SK-N-SH treated with all-trans-retinoic acid at 6 μM for 48 hours (cell line): ENCODE measurements at regions not wholly inside any gene's neighbourhood (a gene's known extent, or its start where the extent isn't known, plus 50 kb on each side); places are given as distances from the start of the nearest gene placed in this dataset.

Source experiments
- TF ChIP-seq, protein P1 (sequence below): fragments of 250-450 bp; sonication (Bioruptor Pico); IDR thresholded peaks from 2 replicates; pipeline ENCODE4 v1.8.0; 2021; ENCODE audit warnings: low read depth, mild to moderate bottlenecking, moderate library complexity, borderline replicate concordance
- TF ChIP-seq, protein P2 (sequence below): fragments of 250-450 bp; sonication (Bioruptor Pico); IDR thresholded peaks from 2 replicates; pipeline ENCODE4 v1.5.1; 2020; ENCODE audit warnings: low read depth, mild to moderate bottlenecking, moderate library complexity
- TF ChIP-seq, protein P3 (sequence below): fragments of 250-450 bp; sonication (Bioruptor Pico); IDR thresholded peaks from 2 replicates; pipeline ENCODE4 v1.5.0; 2020; ENCODE audit warnings: mild to moderate bottlenecking, moderate library complexity
- TF ChIP-seq, protein P4 (sequence below): fragments of 250-450 bp; sonication (Bioruptor Pico); IDR thresholded peaks from 2 replicates; pipeline ENCODE4 v1.8.0; 2020; ENCODE audit warnings: mild to moderate bottlenecking, moderate library complexity, borderline replicate concordance

DNA sequence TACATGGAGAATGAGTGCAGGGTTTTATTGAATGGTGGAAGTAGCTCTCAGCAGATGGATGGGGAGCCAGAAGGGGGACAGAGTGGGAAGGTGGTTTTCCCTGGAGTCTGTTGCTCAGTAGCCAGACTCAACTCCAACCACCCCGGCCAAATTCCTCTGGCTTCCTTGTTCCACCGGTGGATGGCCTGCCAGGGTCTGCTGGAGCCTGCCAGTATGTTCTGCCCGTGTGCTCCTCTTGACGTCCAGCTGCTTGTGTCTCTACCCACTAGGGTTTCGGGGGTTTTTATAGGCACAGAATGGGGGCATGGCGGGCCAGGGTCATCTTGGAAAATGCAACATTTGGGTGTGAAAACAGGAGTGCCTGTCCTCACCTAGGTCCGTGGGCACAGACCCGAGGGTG, 51.4 kb upstream of the KLF9 start:
- TF ChIP-seq, protein P1, sequence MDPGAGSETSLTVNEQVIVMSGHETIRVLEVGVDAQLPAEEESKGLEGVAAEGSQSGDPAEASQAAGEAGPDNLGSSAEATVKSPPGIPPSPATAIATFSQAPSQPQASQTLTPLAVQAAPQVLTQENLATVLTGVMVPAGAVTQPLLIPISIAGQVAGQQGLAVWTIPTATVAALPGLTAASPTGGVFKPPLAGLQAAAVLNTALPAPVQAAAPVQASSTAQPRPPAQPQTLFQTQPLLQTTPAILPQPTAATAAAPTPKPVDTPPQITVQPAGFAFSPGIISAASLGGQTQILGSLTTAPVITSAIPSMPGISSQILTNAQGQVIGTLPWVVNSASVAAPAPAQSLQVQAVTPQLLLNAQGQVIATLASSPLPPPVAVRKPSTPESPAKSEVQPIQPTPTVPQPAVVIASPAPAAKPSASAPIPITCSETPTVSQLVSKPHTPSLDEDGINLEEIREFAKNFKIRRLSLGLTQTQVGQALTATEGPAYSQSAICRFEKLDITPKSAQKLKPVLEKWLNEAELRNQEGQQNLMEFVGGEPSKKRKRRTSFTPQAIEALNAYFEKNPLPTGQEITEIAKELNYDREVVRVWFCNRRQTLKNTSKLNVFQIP (CRISPR knock-in tag): no peak
- TF ChIP-seq, protein P2, sequence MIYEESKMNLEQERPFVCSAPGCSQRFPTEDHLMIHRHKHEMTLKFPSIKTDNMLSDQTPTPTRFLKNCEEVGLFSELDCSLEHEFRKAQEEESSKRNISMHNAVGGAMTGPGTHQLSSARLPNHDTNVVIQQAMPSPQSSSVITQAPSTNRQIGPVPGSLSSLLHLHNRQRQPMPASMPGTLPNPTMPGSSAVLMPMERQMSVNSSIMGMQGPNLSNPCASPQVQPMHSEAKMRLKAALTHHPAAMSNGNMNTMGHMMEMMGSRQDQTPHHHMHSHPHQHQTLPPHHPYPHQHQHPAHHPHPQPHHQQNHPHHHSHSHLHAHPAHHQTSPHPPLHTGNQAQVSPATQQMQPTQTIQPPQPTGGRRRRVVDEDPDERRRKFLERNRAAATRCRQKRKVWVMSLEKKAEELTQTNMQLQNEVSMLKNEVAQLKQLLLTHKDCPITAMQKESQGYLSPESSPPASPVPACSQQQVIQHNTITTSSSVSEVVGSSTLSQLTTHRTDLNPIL: no peak
- TF ChIP-seq, protein P3, sequence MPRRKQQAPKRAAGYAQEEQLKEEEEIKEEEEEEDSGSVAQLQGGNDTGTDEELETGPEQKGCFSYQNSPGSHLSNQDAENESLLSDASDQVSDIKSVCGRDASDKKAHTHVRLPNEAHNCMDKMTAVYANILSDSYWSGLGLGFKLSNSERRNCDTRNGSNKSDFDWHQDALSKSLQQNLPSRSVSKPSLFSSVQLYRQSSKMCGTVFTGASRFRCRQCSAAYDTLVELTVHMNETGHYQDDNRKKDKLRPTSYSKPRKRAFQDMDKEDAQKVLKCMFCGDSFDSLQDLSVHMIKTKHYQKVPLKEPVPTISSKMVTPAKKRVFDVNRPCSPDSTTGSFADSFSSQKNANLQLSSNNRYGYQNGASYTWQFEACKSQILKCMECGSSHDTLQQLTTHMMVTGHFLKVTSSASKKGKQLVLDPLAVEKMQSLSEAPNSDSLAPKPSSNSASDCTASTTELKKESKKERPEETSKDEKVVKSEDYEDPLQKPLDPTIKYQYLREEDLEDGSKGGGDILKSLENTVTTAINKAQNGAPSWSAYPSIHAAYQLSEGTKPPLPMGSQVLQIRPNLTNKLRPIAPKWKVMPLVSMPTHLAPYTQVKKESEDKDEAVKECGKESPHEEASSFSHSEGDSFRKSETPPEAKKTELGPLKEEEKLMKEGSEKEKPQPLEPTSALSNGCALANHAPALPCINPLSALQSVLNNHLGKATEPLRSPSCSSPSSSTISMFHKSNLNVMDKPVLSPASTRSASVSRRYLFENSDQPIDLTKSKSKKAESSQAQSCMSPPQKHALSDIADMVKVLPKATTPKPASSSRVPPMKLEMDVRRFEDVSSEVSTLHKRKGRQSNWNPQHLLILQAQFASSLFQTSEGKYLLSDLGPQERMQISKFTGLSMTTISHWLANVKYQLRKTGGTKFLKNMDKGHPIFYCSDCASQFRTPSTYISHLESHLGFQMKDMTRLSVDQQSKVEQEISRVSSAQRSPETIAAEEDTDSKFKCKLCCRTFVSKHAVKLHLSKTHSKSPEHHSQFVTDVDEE (CRISPR knock-in tag): no peak
- TF ChIP-seq, protein P4, sequence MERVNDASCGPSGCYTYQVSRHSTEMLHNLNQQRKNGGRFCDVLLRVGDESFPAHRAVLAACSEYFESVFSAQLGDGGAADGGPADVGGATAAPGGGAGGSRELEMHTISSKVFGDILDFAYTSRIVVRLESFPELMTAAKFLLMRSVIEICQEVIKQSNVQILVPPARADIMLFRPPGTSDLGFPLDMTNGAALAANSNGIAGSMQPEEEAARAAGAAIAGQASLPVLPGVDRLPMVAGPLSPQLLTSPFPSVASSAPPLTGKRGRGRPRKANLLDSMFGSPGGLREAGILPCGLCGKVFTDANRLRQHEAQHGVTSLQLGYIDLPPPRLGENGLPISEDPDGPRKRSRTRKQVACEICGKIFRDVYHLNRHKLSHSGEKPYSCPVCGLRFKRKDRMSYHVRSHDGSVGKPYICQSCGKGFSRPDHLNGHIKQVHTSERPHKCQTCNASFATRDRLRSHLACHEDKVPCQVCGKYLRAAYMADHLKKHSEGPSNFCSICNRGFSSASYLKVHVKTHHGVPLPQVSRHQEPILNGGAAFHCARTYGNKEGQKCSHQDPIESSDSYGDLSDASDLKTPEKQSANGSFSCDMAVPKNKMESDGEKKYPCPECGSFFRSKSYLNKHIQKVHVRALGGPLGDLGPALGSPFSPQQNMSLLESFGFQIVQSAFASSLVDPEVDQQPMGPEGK (CRISPR knock-in tag): no peak
